ENCODE measurements at regions not wholly inside any gene's neighbourhood (a gene's known extent, or its start where the extent isn't known, plus 50 kb on each side); places are given as distances from the start of the nearest gene placed in this dataset.

DNA sequence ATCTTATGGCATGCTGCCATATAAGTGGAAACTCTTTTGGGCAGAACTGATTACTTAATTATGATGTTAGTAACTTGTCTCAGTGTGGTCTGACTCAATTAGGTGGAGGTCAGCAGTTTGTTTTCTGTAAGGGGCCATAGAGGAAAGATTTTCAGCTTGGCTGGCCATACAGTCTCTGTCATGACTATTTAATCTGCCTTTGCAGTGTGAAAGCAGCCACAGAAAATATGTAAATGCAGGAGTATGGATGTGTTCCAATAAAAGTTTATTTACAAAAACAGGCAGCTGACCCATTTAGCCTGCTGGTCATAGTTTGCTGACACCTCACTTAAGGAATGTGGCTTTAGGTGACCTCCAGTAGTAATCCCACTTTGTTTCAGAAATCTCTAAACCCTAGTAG, 700.7 kb downstream of the EPM2A start:
- H3K4me3 Mint-ChIP-seq (ENCODE audit: low read depth, unreplicated experiment): no peak overlapping the region

DNA sequence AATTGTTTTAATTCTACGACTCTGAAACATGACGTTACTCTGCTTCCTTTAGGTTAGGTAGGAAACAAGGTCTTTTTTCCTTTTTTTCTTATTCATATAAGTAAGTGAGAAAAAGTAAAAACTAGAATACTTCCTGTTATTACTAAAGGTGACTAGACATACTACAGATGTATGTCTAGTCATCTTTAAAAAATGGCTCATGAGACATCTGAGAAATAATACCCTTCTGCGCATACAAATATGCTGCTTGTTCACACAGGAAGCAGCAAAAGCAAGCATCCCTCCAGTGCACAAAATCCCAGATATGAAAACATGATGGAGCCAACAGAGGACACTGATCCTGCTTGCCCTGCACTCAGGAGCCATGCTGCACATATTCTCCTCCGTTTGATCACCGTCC, 699.1 kb downstream of the EPM2A start:
- intact Hi-C loops (cut with micrococcal nuclease; ENCODE audit: unreplicated experiment): no loop called here
- TF ChIP-seq, protein P1, sequence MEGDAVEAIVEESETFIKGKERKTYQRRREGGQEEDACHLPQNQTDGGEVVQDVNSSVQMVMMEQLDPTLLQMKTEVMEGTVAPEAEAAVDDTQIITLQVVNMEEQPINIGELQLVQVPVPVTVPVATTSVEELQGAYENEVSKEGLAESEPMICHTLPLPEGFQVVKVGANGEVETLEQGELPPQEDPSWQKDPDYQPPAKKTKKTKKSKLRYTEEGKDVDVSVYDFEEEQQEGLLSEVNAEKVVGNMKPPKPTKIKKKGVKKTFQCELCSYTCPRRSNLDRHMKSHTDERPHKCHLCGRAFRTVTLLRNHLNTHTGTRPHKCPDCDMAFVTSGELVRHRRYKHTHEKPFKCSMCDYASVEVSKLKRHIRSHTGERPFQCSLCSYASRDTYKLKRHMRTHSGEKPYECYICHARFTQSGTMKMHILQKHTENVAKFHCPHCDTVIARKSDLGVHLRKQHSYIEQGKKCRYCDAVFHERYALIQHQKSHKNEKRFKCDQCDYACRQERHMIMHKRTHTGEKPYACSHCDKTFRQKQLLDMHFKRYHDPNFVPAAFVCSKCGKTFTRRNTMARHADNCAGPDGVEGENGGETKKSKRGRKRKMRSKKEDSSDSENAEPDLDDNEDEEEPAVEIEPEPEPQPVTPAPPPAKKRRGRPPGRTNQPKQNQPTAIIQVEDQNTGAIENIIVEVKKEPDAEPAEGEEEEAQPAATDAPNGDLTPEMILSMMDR (IDR thresholded peaks at IDR 0.05; ENCODE audit: unreplicated experiment): no peak
- H3K36me3 Mint-ChIP-seq (ENCODE audit: insufficient read depth, unreplicated experiment): no peaks in the 10 kb centered on the region
- no peak for DNase-seq
- no peaks in the 10 kb centered on the region for H3K27me3 Mint-ChIP-seq (ENCODE audit: unreplicated experiment)
- H3K4me3 Mint-ChIP-seq (ENCODE audit: low read depth, unreplicated experiment): no peak overlapping the region
- CTCF ChIA-PET: interaction anchor here (0.7 kb wide), 1 partner anchor 49 kb away, joined by 4 read pairs; no protein-coding TSS in a partner anchor
- BruUV-seq (replicated peaks): no TSS peak
- peaks cover 2% of the 10 kb centered on the region for H3K9me3 Mint-ChIP-seq (ENCODE audit: low read depth, unreplicated experiment)
- no peaks in the 10 kb centered on the region for H3K4me1 Mint-ChIP-seq (ENCODE audit: low read depth, unreplicated experiment)
- no peak overlapping the region for H3K27ac Mint-ChIP-seq (ENCODE audit: unreplicated experiment)

More for the DNA sequence above, 700.7 kb downstream of the EPM2A start:
- Mint-ChIP-seq H3K4me1 (ENCODE audit: low read depth, unreplicated experiment) (no peaks in the 10 kb centered on the region), H3K9me3 (ENCODE audit: low read depth, unreplicated experiment) (peaks cover 2% of the 10 kb centered on the region), H3K27me3 (ENCODE audit: unreplicated experiment) (no peaks in the 10 kb centered on the region), H3K27ac (ENCODE audit: unreplicated experiment) (no peak overlapping the region), H3K36me3 (ENCODE audit: insufficient read depth, unreplicated experiment) (no peaks in the 10 kb centered on the region)
- TF ChIP-seq, protein P1 (IDR thresholded peaks at IDR 0.05; ENCODE audit: unreplicated experiment): no peak
- DNase-seq: no peak
- BruUV-seq (replicated peaks): no TSS peak
- CTCF ChIA-PET: no interaction called here
- intact Hi-C loops (cut with micrococcal nuclease; ENCODE audit: unreplicated experiment): no loop called here

- Mint-ChIP-seq H3K27ac (ENCODE audit: unreplicated experiment) (no peak overlapping the region), H3K4me3 (ENCODE audit: low read depth, unreplicated experiment) (no peak overlapping the region), H3K27me3 (ENCODE audit: unreplicated experiment) (no peaks in the 10 kb centered on the region), H3K4me1 (ENCODE audit: low read depth, unreplicated experiment) (no peaks in the 10 kb centered on the region), H3K36me3 (ENCODE audit: insufficient read depth, unreplicated experiment) (no peaks in the 10 kb centered on the region), H3K9me3 (ENCODE audit: low read depth, unreplicated experiment) (peaks cover 2% of the 10 kb centered on the region)
- TF ChIP-seq, protein P1 (IDR thresholded peaks at IDR 0.05; ENCODE audit: unreplicated experiment): no peak
- CTCF ChIA-PET: no interaction called here
- no peak for DNase-seq
- BruUV-seq (replicated peaks): no TSS peak
- intact Hi-C loops (cut with micrococcal nuclease; ENCODE audit: unreplicated experiment): no loop called here
These were observed 698.3 kb downstream of the EPM2A start for GRCh38 chr6:145036848-145037567.

DNA sequence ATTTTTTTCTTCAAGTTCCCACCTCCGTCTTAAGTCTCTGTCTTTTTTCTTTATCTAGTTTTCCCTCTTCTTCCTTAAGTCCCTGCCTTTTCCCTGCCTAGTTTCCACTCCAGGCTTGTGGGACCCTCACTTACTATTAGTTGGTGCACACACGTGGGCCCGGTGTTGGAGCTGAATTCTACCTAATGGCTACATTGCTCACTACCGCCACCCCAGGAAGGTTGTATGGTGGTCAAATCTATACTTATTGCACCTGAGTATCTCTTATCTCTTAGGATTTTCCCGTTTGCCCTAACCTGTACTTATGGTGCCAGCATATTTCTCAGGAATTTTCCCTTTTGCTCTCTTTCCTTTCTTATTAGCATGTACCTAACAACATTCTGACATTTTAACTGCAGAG, 692.8 kb downstream of the EPM2A start:
- intact Hi-C loops (cut with micrococcal nuclease; ENCODE audit: unreplicated experiment): no loop called here
- Mint-ChIP-seq H3K27me3 (ENCODE audit: unreplicated experiment) (no peaks in the 10 kb centered on the region), H3K9me3 (ENCODE audit: low read depth, unreplicated experiment) (no peaks in the 10 kb centered on the region), H3K4me3 (ENCODE audit: low read depth, unreplicated experiment) (no peak overlapping the region), H3K27ac (ENCODE audit: unreplicated experiment) (no peak overlapping the region), H3K4me1 (ENCODE audit: low read depth, unreplicated experiment) (no peaks in the 10 kb centered on the region), H3K36me3 (ENCODE audit: insufficient read depth, unreplicated experiment) (no peaks in the 10 kb centered on the region)
- BruUV-seq (replicated peaks): no TSS peak
- CTCF ChIA-PET: no interaction called here
- peak; percentile 5 for DNase-seq
- TF ChIP-seq, protein P1 (IDR thresholded peaks at IDR 0.05; ENCODE audit: unreplicated experiment): no peak
